ENCODE measurements at regions not wholly inside any gene's neighbourhood (a gene's known extent, or its start where the extent isn't known, plus 50 kb on each side); places are given as distances from the start of the nearest gene placed in this dataset.

DNA sequence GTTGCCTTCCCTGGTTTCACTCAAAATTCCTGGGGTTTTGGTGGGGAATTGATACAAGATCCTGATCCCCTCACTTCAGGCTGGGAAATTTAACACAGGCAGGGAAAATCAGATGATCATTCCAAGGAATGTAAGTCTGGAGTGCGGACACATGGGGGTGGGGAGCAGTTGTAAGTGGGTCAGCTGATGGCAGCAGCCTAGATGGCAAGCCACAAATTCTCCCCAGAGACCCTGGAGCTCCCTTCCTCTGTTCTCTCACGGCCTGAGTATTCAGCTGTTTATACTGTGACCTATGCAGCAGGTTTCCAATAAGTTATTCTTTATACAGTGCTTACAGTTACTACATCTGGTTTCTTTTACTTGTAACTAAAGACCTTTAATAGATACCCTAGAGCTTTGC lies 144.9 kb downstream of the SH3BGRL2 start:
- peak; percentile 17 for DNase-seq (ENCODE audit: low read depth)

DNA sequence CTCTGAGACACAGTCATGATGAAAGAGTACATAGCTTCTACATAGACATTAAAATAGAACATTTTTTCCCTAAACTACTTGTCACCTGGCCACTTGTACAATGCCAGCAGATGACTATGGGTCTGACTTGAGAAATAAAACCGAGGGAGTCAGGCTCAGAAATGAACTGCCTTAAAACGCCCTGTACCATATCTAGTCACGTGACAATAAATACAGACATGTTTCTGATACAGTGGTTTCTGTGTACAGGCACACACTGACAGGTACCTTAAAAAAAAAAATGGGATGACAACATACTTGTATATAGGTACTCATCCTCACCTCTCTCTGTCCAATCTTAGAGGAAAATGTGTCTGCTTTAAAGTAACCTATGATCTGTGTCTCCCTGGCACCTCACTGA lies 144.1 kb downstream of the SH3BGRL2 start:
- DNase-seq (ENCODE audit: low read depth): no peak

DNA sequence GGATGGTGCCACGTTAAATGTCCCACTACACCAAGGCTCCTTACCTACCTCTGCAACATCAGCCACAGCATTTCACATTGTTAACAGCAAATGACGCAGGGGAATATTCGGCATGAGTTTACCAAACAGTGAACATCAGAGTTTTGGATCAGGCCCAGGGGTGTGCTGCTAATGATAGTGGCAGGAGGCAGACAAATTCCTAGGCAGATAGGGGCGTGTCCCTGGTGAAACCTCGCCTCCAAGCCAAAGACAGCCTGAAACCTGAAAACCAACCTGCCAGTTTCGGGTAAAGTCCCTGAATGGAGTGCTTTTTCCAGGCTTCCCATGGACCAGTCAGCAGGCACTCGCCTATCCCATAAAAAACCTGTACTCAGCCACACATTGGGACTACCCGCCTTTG lies 133.6 kb downstream of the SH3BGRL2 start:
- DNase-seq (ENCODE audit: low read depth): no peak

DNA sequence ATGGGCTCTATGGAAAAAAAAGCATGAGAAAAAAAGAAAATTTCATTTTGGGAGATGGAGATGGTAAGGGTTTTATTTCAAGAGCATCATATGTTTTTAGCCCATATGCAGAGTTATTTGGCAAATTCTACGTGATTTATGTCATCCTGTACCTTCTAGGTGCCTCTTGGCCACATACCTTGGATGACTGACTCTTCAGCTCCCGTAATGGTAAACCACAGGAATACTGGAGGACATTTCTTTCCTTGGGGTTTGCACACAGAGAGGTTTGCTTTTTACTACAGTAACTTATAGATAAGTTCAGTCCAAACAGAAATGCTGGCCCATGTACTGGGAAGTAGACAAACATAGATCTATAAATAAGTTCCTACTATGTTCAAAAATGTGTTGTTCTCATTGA lies 132.2 kb downstream of the SH3BGRL2 start:
- DNase-seq (ENCODE audit: low read depth): no peak

DNA sequence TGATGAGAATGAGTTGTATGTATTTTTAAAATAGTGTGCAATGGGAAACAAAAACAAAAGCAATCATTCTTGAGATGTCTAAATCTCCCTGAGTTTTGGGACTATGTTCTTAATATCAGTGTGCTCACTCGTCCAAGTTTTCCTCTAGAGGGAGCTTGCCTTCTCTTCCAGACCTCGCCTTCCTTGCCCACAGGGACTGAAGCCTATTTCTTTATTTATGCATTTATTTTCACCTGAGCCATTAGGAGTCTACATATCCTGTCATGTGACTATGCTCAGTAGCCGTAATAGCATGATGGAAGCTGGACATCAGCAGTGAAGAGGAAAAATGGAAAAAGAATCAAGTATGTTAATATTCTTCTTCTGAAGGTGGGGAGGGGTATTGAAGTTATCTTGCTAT lies 131.2 kb downstream of the SH3BGRL2 start:
- no peak for DNase-seq (ENCODE audit: low read depth)

DNA sequence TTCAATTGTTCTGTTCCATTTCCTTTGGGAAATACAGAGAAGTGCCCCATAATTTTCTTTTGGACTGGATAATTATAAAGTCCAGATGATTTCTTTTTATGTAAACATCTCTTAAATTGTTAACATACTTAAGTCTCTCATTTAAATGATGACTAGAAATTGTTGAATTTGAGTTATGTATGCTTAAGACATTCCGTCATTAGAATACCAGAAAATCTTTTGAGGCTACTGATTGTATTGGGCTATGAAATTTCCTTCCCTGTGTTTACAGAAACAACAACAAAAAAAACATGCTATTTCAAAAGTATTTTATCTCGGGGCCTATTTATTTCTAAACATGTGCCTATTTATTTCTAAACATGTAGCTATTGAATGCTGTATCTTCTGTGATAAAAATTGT lies 125.4 kb downstream of the SH3BGRL2 start:
- DNase-seq (ENCODE audit: low read depth): no peak

DNA sequence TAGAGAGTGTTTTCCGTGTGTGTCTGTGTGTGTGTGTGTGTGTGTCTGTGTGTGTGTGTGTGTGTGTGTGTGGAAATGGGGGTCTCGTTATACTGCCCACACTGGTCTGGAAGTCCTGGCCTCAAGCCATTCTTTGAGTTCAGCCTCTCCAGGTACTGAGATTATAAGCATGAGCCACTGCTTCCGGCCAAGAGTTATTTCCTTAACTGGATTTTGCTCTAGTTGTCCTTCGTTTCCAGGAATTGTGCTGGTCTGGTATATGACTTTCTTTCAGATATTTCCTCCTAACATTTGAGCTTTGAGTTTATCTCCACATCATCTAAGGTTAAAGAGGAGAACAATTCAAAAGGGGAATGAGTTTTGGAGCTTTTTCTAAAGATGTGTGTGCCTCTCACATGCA lies 124.8 kb downstream of the SH3BGRL2 start:
- no peak for DNase-seq (ENCODE audit: low read depth)

Measured in LHCN-M2 (cell line).